ENCODE measurements at regions not wholly inside any gene's neighbourhood (a gene's known extent, or its start where the extent isn't known, plus 50 kb on each side); places are given as distances from the start of the nearest gene placed in this dataset.

- TF ChIP-seq CTCF (IDR thresholded peaks at IDR 0.05) (no peak), POLR2AphosphoS5 (IDR thresholded peaks at IDR 0.05) (no peak), POLR2A (IDR thresholded peaks at IDR 0.05) (no peak)
Observed at GRCh38 chr2:175865716-175866115, 136.4 kb downstream of the LNPK start.
